Neural cell (in vitro differentiated cells): ENCODE measurements at regions not wholly inside any gene's neighbourhood (a gene's known extent, or its start where the extent isn't known, plus 50 kb on each side); places are given as distances from the start of the nearest gene placed in this dataset.
"Not testable (repeated sequence)": the region's sequence is repeated elsewhere in the genome, so short reads cannot be mapped to it uniquely, and the experiment has no call there.

ENCODE experiments used
- EP300 ChIP-seq: fragments of 450-650 bp; conservative IDR thresholded peaks from 2 replicates; pipeline ENCODE4 v1.6.1; 2014; ENCODE audit warnings: antibody characterized with exemption, mild to moderate bottlenecking, moderate library complexity; ENCODE audit not compliant: poor library complexity, severe bottlenecking
- EZH2 ChIP-seq: fragments of 200-600, 300-800 bp; shearing (Covaris generic), sonication (generic); IDR thresholded peaks from 2 replicates; pipeline ENCODE4 v1.6.1; 2014; ENCODE audit warnings: antibody characterized with exemption, low read length, borderline replicate concordance, mild to moderate bottlenecking; ENCODE audit not compliant: insufficient read depth, poor library complexity, severe bottlenecking
- MXI1 ChIP-seq: fragments of 450-650 bp; conservative IDR thresholded peaks from 2 replicates; pipeline ENCODE4 v1.6.1; 2014; ENCODE audit warnings: antibody characterized with exemption, mild to moderate bottlenecking; ENCODE audit not compliant: poor library complexity, severe bottlenecking
- POLR2AphosphoS5 ChIP-seq: IDR thresholded peaks from 2 replicates; pipeline ENCODE4 v1.6.1; 2012
- SMC3 ChIP-seq: fragments of 450-650 bp; conservative IDR thresholded peaks from 2 replicates; pipeline ENCODE4 v1.6.1; 2014; ENCODE audit warnings: antibody characterized with exemption, mild to moderate bottlenecking, moderate library complexity; ENCODE audit not compliant: poor library complexity
- TAF1 ChIP-seq: IDR thresholded peaks from 2 replicates; pipeline ENCODE4 v1.6.1; 2012; ENCODE audit warnings: low read depth
- TF ChIP-seq, protein P1 (sequence below): fragments of 450-650 bp; IDR thresholded peaks from 2 replicates; pipeline ENCODE4 v1.5.1; 2014; ENCODE audit warnings: antibody characterized with exemption, mild to moderate bottlenecking, moderate library complexity; ENCODE audit not compliant: poor library complexity, severe bottlenecking
- TF ChIP-seq, protein P2 (sequence below): IDR thresholded peaks from 2 replicates; pipeline ENCODE4 v1.6.1; 2012; ENCODE audit warnings: borderline replicate concordance

DNA sequence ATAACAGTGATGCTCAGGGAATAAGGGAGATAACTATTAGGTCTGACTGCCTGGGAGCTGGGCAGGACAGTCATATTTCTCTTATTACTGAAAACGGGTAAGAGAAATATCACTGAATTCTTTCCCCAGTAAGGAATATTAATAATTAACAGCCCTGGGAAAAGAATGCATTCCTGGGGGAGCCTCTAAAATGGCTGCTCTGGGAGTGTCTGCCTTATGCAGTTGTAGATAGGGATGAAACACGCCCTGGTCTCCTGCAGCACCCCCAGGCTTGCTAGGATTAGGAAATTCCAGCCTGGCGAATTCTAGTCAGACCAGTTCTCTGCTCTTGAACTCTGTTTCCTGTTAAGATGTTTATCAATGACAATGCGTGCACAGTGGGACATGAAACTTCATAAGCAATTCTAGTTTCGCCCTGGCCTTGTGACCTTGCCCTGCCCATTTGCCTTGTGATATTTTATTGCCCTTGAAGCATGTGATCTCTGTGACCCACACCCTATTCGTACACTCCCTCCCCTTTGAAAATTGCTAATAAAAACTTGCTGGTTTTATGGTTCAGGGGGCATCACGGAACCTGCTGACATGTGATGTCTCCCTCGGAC lies 170.6 kb upstream of the NABP1 start:
- TF ChIP-seq, protein P1, sequence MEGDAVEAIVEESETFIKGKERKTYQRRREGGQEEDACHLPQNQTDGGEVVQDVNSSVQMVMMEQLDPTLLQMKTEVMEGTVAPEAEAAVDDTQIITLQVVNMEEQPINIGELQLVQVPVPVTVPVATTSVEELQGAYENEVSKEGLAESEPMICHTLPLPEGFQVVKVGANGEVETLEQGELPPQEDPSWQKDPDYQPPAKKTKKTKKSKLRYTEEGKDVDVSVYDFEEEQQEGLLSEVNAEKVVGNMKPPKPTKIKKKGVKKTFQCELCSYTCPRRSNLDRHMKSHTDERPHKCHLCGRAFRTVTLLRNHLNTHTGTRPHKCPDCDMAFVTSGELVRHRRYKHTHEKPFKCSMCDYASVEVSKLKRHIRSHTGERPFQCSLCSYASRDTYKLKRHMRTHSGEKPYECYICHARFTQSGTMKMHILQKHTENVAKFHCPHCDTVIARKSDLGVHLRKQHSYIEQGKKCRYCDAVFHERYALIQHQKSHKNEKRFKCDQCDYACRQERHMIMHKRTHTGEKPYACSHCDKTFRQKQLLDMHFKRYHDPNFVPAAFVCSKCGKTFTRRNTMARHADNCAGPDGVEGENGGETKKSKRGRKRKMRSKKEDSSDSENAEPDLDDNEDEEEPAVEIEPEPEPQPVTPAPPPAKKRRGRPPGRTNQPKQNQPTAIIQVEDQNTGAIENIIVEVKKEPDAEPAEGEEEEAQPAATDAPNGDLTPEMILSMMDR: not testable (repeated sequence)
- not testable (repeated sequence) for TF ChIP-seq POLR2AphosphoS5, EP300, EZH2, MXI1, TAF1, SMC3
- TF ChIP-seq, protein P2, sequence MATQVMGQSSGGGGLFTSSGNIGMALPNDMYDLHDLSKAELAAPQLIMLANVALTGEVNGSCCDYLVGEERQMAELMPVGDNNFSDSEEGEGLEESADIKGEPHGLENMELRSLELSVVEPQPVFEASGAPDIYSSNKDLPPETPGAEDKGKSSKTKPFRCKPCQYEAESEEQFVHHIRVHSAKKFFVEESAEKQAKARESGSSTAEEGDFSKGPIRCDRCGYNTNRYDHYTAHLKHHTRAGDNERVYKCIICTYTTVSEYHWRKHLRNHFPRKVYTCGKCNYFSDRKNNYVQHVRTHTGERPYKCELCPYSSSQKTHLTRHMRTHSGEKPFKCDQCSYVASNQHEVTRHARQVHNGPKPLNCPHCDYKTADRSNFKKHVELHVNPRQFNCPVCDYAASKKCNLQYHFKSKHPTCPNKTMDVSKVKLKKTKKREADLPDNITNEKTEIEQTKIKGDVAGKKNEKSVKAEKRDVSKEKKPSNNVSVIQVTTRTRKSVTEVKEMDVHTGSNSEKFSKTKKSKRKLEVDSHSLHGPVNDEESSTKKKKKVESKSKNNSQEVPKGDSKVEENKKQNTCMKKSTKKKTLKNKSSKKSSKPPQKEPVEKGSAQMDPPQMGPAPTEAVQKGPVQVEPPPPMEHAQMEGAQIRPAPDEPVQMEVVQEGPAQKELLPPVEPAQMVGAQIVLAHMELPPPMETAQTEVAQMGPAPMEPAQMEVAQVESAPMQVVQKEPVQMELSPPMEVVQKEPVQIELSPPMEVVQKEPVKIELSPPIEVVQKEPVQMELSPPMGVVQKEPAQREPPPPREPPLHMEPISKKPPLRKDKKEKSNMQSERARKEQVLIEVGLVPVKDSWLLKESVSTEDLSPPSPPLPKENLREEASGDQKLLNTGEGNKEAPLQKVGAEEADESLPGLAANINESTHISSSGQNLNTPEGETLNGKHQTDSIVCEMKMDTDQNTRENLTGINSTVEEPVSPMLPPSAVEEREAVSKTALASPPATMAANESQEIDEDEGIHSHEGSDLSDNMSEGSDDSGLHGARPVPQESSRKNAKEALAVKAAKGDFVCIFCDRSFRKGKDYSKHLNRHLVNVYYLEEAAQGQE: not testable (repeated sequence)
